ENCODE measurements at regions not wholly inside any gene's neighbourhood (a gene's known extent, or its start where the extent isn't known, plus 50 kb on each side); places are given as distances from the start of the nearest gene placed in this dataset.
"Not testable (repeated sequence)": the region's sequence is repeated elsewhere in the genome, so short reads cannot be mapped to it uniquely, and the experiment has no call there.

GRCh38 chr11:56846631-56847576 is 98.4 kb upstream of the OR9G4 start:
- no peak overlapping the region for H3K27ac ChIP-seq
- TF ChIP-seq, protein P1, sequence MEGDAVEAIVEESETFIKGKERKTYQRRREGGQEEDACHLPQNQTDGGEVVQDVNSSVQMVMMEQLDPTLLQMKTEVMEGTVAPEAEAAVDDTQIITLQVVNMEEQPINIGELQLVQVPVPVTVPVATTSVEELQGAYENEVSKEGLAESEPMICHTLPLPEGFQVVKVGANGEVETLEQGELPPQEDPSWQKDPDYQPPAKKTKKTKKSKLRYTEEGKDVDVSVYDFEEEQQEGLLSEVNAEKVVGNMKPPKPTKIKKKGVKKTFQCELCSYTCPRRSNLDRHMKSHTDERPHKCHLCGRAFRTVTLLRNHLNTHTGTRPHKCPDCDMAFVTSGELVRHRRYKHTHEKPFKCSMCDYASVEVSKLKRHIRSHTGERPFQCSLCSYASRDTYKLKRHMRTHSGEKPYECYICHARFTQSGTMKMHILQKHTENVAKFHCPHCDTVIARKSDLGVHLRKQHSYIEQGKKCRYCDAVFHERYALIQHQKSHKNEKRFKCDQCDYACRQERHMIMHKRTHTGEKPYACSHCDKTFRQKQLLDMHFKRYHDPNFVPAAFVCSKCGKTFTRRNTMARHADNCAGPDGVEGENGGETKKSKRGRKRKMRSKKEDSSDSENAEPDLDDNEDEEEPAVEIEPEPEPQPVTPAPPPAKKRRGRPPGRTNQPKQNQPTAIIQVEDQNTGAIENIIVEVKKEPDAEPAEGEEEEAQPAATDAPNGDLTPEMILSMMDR (conservative IDR thresholded peaks at IDR 0.05) = no peak

- no peak overlapping the region for H3K27ac ChIP-seq
- TF ChIP-seq, protein P1 (conservative IDR thresholded peaks at IDR 0.05) = no peak
These were observed 96.7 kb upstream of the OR9G4 start for GRCh38 chr11:56845121-56845732.

- H3K27ac ChIP-seq = no peak overlapping the region
- TF ChIP-seq, protein P1 (conservative IDR thresholded peaks at IDR 0.05) = no peak
These were observed 95.3 kb upstream of the OR9G4 start for GRCh38 chr11:56843816-56844215.

DNA sequence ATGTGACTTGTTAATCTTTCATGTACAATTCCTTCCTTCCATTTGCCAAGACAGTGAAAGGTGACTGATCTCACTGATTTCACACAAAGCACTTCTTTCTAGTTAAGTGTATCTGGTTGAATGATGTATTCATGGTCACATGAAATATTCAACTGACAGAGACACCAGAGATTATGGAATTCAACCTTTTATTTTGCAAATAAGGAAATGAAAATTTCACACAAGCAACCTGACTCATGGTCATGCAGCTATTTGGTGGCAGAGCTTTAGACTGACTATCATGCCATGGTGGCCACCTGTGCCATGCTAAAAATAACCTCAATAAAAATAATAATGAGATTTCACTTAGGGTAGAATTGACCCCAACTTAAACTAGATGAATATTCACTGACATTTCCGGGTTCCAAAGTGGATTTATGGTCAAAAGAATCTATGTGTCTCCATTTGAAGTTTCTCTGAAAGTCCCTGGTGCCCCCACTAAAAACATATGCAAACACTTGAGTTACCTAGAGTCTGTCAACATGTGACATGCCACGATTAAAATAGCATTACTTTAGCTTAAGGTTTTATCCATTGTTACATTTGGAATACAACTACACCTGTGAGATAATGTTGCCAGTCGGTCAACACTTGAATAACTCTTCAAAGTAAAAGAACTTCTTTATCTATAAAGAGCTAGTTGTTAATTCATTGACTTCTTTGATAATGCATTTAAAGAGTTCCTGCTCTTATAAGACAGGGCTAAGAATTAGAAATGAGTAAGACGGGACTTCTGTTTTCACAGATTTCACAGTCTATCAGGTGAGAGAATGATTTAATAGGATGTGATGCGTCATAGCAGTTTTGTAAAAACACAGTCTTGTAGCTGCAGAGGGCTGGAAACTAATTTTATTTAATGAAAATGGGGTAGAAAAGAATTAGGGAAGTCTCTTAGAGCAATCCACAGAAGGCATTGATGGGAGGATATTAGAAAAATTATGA is 94.6 kb upstream of the OR9G4 start:
- no peak overlapping the region for H3K27ac ChIP-seq

DNA sequence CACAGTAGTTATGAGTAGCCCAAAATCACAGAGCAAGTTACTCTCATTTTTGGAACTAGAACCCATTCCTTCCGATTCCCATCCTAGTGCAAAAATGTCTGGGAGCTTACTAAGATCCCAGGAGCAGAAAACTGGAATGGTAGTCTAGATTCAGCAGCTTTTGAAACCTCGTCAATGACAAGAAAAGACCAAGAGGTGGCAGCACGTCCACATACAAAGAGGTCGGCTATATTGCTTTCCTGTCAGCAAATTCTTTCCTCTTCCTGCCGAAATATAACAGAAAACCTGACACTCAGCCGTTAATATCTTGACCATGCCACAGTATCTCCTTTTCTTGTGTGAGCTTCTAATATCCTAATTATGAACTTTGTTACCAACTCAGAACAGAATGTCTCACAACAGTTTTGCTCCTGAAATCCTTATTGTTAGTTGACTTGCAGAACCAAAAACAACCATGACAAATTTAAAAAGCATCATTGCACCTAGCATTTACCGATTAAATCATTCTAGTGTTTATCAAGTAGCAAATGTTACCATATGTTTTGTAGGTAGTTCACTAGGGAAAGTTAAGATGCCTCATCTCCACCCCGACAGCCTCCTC is 92.8 kb upstream of the OR9G4 start:
- H3K27ac ChIP-seq = no peak overlapping the region
- TF ChIP-seq, protein P1 (conservative IDR thresholded peaks at IDR 0.05) = peak; percentile 86

More for the DNA sequence above, 94.6 kb upstream of the OR9G4 start:
- TF ChIP-seq, protein P1 (conservative IDR thresholded peaks at IDR 0.05) = no peak

- not testable (repeated sequence) for H3K27ac ChIP-seq
These were observed 78.9 kb upstream of the OR9G4 start for GRCh38 chr11:56827357-56827756.

DNA sequence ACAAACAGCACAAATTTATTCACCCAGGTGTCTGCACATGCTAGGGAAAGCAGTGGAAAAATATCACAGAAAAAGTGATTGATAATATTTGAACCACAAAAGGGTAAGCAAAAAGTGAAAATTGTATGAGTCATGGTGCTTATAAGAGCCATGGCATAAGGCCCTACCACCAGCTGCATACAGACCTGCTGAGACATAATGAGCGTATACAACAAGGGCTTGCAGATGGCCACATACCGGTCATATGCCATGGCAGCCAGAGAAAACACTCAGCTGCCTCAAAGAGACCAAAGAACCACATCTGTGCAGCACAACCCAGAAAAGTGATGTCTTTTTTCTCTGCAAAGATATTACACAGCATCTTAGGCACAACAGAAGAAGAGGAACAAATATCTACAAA is 71.4 kb upstream of the OR9G4 start:
- TF ChIP-seq, protein P1 (conservative IDR thresholded peaks at IDR 0.05) = no peak
- H3K27ac ChIP-seq = no peak overlapping the region
